ENCODE measurements at regions not wholly inside any gene's neighbourhood (a gene's known extent, or its start where the extent isn't known, plus 50 kb on each side); places are given as distances from the start of the nearest gene placed in this dataset.

DNA sequence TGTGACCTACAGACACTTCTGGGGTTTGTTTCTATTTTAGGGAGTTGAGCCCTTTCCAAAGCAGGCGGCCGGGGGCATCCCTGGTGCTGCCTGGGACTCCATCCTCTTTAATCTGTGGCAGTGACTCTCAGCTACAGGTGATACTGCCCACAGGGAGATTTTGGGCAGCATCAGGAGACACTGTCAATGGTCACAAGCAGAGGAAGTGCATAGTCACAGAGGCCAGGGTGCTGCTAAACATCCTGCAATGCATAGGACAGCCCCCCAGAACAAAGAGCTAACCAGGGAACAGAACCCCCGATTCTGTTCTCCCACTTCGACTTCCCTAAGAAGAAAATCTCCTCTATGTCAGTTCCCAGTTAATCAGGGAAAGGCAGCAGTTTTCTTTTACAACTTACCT is 66.2 kb downstream of the TEX35 start:
- DNase-seq (ENCODE audit: low read depth), result no peak
- TF ChIP-seq, protein P1, sequence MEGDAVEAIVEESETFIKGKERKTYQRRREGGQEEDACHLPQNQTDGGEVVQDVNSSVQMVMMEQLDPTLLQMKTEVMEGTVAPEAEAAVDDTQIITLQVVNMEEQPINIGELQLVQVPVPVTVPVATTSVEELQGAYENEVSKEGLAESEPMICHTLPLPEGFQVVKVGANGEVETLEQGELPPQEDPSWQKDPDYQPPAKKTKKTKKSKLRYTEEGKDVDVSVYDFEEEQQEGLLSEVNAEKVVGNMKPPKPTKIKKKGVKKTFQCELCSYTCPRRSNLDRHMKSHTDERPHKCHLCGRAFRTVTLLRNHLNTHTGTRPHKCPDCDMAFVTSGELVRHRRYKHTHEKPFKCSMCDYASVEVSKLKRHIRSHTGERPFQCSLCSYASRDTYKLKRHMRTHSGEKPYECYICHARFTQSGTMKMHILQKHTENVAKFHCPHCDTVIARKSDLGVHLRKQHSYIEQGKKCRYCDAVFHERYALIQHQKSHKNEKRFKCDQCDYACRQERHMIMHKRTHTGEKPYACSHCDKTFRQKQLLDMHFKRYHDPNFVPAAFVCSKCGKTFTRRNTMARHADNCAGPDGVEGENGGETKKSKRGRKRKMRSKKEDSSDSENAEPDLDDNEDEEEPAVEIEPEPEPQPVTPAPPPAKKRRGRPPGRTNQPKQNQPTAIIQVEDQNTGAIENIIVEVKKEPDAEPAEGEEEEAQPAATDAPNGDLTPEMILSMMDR (IDR thresholded peaks at IDR 0.05; ENCODE audit: low read depth, low read length, missing control alignments), result no peak
- peak overlapping the region; percentile 32 for H3K4me3 ChIP-seq (ENCODE audit: low read depth, low read length)

DNA sequence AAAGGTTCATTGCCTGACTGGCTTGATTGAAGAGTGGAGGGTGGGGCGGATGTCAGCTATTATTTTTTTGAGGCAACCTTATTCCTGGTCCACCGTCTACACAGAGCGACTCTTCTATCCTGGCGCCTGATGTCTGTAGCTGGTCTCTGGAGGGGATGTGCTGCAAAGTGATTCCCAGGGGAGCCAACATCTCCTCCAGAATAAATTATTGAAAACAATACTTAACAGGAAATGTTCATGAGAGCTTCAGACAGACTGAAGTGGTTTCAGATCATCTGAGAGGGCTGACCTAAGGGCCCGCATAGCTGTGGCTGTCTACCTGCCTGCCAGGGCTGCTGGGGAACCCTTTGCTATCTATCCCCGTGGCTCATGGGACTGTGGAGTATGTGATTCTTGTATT is 66.7 kb downstream of the TEX35 start:
- DNase-seq (ENCODE audit: low read depth), result peak; percentile 53
- H3K4me3 ChIP-seq (ENCODE audit: low read depth, low read length), result no peak overlapping the region; the same call in 1 of the 2 replicates
- TF ChIP-seq, protein P1 (IDR thresholded peaks at IDR 0.05; ENCODE audit: low read depth, low read length, missing control alignments), result no peak

DNA sequence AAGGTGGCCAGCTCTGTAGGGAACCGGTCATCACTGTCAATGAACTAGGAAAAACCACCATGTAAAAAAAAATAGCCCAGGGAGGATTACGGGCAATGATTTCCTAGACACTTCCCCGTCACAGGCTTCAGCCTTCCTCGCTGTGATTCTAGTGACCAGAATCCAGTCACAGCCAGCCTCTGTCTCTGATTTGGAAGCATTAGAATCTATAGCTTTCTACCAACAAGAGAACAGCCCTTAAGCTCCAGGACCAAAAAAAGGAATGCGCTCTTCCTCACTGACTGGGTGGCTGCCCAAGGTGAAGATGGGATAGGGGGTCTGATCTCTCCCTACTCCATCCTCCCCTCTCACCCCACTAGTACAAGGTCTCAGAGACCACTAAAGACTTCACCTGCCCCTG is 67.2 kb downstream of the TEX35 start:
- no peak for DNase-seq (ENCODE audit: low read depth)
- H3K4me3 ChIP-seq (ENCODE audit: low read depth, low read length), result no peak overlapping the region
- TF ChIP-seq, protein P1 (IDR thresholded peaks at IDR 0.05; ENCODE audit: low read depth, low read length, missing control alignments), result no peak

DNA sequence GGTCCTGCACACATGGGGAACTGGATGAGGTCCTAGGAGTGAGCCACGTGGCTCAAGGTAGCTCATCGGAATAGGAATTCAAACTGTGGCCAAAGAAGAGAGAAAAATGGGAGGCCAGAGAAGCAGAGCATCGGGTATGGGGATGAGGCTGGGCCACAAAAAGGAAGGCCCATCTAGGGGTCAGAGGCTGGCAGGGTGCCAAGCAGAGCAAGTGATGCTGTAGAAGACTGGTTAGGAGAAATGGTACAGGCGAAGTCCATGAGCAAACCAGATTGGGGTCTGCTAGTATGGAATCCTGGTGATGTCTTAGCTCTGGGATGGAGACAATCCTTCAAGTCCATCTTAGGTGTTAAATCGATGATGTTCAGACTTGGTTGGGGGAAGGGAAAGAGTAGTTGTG is 68.0 kb downstream of the TEX35 start:
- no peak for DNase-seq (ENCODE audit: low read depth)
- TF ChIP-seq, protein P1 (IDR thresholded peaks at IDR 0.05; ENCODE audit: low read depth, low read length, missing control alignments), result no peak
- H3K4me3 ChIP-seq (ENCODE audit: low read depth, low read length), result no peak overlapping the region

DNA sequence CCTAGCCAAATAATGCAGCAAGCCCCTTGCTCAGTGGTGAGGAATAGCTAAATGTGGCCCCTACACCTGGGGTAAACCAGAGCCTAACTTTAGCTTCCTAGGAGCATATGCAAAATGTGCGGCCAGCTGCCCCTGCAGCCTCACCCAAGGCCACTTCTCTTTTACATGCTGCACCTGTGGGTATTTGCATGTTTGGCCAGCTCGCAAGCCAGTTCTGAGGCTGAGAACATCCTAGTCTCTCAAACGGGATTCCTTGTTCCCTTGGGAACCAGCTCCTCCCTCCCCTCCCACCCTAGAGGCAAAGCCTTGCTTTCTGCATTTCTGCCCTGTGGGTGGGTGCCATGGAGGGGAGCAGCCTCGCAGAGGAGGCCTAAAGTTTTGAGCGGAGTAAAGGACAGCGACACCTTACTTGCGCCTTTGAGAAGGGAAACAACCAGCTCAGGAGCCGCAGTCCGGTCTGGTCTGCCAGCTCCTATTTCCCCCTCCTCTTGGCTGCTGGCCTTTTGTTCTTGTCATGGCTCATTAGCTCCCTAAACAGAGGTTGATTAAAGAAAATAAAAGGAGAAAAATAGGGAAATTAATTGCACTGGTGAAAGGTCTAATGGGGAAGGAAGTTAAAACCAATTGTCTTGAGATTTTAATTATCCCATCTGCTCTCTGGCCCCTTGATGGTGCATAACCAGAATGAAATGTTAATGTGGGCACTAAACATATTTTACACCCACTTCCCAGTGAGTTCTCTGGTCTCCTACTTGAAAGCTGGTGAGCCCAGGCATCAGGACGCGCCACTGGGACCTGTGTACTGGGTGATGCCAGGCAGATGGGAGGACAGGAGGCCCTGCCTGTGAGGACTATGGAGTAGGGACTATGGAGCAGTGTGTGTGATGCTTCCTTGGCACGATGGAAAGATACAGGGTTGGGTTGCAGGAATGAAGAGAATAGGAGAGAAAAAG is 68.7 kb downstream of the TEX35 start:
- DNase-seq (ENCODE audit: low read depth), result peak; percentile 90
- no peak overlapping the region for H3K4me3 ChIP-seq (ENCODE audit: low read depth, low read length)
- TF ChIP-seq, protein P1 (IDR thresholded peaks at IDR 0.05; ENCODE audit: low read depth, low read length, missing control alignments), result peak; percentile 10

DNA sequence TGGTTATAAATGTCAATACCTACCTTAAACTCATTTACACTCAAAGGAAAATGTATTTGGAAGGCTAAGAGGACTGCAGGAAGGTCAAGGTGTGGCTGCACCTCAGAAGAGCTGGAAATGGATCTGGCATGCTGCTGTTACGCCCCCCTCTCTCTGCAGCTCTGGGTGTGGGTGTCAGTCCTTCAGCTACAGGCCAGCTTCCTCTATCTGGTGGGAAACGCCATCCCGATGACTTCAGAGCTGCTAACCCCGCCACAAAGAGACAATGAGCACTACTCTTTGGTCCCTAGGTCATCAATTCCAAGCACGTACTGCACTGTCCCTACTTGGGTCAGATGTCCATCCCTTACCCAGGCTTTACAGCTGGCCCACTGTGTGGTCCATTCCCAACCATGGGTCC is 74.2 kb downstream of the TEX35 start:
- no peak for DNase-seq (ENCODE audit: low read depth)
- no peak overlapping the region for H3K4me3 ChIP-seq (ENCODE audit: low read depth, low read length)

More for the DNA sequence above, 74.2 kb downstream of the TEX35 start:
- TF ChIP-seq, protein P1 (IDR thresholded peaks at IDR 0.05; ENCODE audit: low read depth, low read length, missing control alignments), result no peak
